ENCODE measurements at regions not wholly inside any gene's neighbourhood (a gene's known extent, or its start where the extent isn't known, plus 50 kb on each side); places are given as distances from the start of the nearest gene placed in this dataset.
"Not testable (repeated sequence)": the region's sequence is repeated elsewhere in the genome, so short reads cannot be mapped to it uniquely, and the experiment has no call there.

DNA sequence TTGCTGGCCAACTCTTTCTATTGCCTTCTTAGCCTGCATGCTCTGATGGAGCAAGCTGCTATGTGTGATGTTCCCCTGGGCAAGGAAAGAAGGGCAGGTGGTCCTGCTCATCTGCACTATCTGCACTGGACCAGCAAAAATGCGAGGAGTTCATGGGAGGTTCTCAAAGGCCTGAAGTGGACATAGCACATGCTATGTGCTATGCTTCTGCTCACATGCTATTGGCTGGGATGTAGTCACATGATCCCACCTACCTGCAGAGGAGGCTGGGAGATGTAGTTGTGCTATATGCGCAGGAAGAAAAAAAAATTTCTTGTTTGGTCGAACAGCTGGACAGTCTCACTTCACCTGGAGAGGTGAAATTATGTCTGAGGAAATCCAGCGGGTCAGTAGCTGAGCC, 587.7 kb downstream of the MATN1 start:
- no peak overlapping the region for H3K9ac ChIP-seq (ENCODE audit: low read depth in 1 of 2, low read length in 2 of 2)
- no peak overlapping the region for H3K4me3 ChIP-seq (ENCODE audit: low read depth in 1 of 2, low read length in 2 of 2)
- H3K27ac ChIP-seq (ENCODE audit: low read depth, low read length), result no peak overlapping the region
- H3K4me1 ChIP-seq (ENCODE audit: control insufficient read depth in 1 of 2, insufficient read depth in 2 of 2, low read length in 2 of 2), result no peaks in the 10 kb centered on the region
- no peaks in the 10 kb centered on the region for H3K36me3 ChIP-seq (ENCODE audit: control insufficient read depth in 1 of 2, insufficient read depth in 2 of 2, low read length in 2 of 2)
- peaks cover 0 to 3% of the 10 kb centered on the region in 2 donors for H3K27me3 ChIP-seq (ENCODE audit: control insufficient read depth in 1 of 2, insufficient read depth in 2 of 2, low read length in 2 of 2)
- H3K9me3 ChIP-seq (ENCODE audit: control insufficient read depth in 1 of 2, low read length in 2 of 2), result no peaks in the 10 kb centered on the region

DNA sequence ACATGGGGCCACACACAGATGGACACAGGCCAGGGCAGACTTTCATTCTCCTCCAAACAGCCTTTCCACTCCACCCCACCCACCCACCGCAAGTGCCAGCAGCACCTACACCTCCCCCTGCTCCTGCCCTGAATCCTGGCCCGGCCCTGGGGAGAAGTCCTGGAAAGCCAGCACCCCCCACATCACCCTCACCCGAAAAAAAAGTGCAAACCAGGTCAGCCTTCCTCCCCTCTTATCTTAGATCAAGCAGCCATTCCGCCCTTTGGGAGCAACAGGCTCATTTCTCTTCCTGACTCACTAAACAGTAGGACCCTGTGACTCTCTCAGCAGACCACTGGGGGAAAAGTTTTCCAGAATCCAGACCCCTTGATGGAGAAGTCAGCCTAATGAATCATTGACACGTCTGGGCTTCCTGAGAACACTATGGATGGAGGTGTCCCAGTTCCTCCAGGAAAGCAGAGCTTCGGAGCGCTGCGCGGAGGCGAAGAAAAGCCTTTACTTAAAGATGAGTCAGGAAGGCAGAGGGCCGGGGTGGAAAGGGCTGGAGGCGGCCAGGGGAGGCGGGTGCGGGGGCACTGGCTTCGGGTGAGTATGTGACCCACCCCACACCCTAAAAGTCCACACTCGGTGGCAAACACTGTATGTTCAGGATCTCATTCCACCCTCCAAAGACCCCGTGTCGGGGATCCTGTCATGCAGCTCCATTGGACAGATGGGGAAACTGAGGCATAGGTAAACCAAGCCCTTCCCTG, 588.7 kb downstream of the MATN1 start:
- H3K4me1 ChIP-seq (ENCODE audit: control insufficient read depth in 1 of 2, insufficient read depth in 2 of 2, low read length in 2 of 2), result no peaks in the 10 kb centered on the region
- no peak overlapping the region for H3K4me3 ChIP-seq (ENCODE audit: low read depth in 1 of 2, low read length in 2 of 2)
- peaks cover 0 to 3% of the 10 kb centered on the region in 2 donors for H3K27me3 ChIP-seq (ENCODE audit: control insufficient read depth in 1 of 2, insufficient read depth in 2 of 2, low read length in 2 of 2)
- no peak overlapping the region for H3K27ac ChIP-seq (ENCODE audit: low read depth, low read length)
- H3K9ac ChIP-seq (ENCODE audit: low read depth in 1 of 2, low read length in 2 of 2), result no peak overlapping the region
- no peaks in the 10 kb centered on the region for H3K36me3 ChIP-seq (ENCODE audit: control insufficient read depth in 1 of 2, insufficient read depth in 2 of 2, low read length in 2 of 2)
- no peaks in the 10 kb centered on the region for H3K9me3 ChIP-seq (ENCODE audit: control insufficient read depth in 1 of 2, low read length in 2 of 2)

DNA sequence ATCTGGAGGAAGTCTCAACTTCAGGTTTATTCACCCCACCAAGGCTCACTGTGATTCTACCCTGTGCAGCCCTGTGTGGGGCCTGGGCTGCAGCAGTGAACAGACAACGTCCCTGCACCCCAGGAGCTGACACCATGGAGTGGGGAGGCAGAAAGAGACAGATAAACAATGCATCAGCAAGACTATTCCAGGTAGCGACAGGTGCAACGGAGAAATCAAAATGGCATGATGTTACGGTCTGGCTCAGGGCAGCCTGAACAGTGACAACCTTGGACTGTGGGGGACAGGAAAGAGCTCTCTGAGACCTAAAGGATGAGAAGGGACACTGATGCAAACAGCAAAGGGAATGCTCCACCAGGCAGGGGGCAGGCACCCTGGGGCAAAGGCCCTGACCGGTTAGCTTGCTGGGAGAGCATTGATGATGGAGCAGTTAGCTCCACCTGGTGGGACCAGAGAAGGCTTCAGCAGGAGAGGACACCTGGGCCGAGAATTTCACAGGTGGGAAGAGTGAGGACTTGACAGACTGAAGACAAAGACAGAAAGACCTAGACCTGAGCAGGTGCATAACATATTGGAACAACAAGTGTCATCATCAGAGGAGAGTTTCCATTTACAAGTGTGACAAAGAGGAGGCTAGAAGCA, 589.9 kb downstream of the MATN1 start:
- no peak overlapping the region for H3K9ac ChIP-seq (ENCODE audit: low read depth in 1 of 2, low read length in 2 of 2)
- H3K4me3 ChIP-seq (ENCODE audit: low read depth in 1 of 2, low read length in 2 of 2), result no peak overlapping the region
- no peaks in the 10 kb centered on the region for H3K9me3 ChIP-seq (ENCODE audit: control insufficient read depth in 1 of 2, low read length in 2 of 2)
- H3K27me3 ChIP-seq (ENCODE audit: control insufficient read depth in 1 of 2, insufficient read depth in 2 of 2, low read length in 2 of 2), result peaks cover 0 to 3% of the 10 kb centered on the region in 2 donors
- no peaks in the 10 kb centered on the region for H3K4me1 ChIP-seq (ENCODE audit: control insufficient read depth in 1 of 2, insufficient read depth in 2 of 2, low read length in 2 of 2)
- no peaks in the 10 kb centered on the region for H3K36me3 ChIP-seq (ENCODE audit: control insufficient read depth in 1 of 2, insufficient read depth in 2 of 2, low read length in 2 of 2)
- H3K27ac ChIP-seq (ENCODE audit: low read depth, low read length), result no peak overlapping the region

DNA sequence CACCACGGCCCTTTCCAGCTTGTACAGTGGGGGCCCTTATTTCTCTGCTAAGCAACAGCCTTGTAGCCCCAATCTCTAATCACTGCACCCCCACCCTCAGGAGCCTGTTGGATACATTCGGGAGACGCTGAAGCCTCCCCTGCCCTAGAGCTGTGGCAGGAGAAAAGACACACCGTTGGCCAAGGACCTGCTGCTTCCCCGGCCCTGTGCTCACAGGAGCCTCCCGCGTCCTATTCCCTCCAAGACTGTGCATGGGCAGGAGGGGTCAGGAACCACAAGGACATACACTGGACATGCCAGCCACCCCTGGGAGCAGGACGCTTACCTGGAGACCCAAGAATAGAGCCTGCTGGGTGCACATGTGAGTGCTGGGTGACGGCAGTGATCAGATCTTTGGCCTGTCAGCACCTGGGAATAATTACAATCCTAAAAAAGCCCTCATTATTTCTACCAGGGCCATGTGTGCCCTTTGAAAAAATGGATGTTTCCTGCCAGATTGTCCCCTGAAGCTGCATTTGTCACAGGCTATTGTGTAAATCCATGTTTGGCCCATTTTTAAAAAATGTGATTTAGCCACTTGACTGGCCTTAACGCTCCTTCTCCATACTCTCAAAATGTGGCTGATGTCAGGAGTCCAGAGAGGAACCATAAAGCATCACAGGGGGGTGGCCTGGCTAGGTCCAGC, 590.6 kb downstream of the MATN1 start:
- Histone ChIP-seq H3K27ac (ENCODE audit: low read depth, low read length) (no peak overlapping the region), H3K9ac (ENCODE audit: low read depth in 1 of 2, low read length in 2 of 2) (no peak overlapping the region), H3K36me3 (ENCODE audit: control insufficient read depth in 1 of 2, insufficient read depth in 2 of 2, low read length in 2 of 2) (no peaks in the 10 kb centered on the region), H3K9me3 (ENCODE audit: control insufficient read depth in 1 of 2, low read length in 2 of 2) (no peaks in the 10 kb centered on the region), H3K4me1 (ENCODE audit: control insufficient read depth in 1 of 2, insufficient read depth in 2 of 2, low read length in 2 of 2) (no peaks in the 10 kb centered on the region), H3K27me3 (ENCODE audit: control insufficient read depth in 1 of 2, insufficient read depth in 2 of 2, low read length in 2 of 2) (peaks cover 0 to 3% of the 10 kb centered on the region in 2 donors), H3K4me3 (ENCODE audit: low read depth in 1 of 2, low read length in 2 of 2) (no peak overlapping the region)

DNA sequence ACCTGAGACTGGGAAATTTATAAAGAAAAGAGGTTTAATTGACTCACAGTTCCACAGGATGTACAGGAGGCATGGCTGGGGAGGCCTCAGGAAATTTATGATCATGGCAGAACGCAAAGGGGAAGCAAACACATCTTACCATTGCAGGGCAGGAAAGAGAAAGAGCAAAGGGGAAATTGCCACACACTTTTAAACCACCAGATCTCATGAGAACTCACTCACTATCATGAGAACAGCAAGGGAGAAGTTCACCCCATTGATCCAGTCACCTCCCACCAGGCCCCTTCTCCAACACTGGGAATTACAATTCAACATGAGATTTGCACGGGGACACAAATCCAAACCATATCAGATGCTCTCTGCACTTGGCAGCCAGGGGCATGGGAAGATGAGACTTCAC, 592.8 kb downstream of the MATN1 start:
- not testable (repeated sequence) for H3K36me3 ChIP-seq (ENCODE audit: control insufficient read depth in 1 of 2, insufficient read depth in 2 of 2, low read length in 2 of 2); H3K27ac ChIP-seq (ENCODE audit: low read depth, low read length)

DNA sequence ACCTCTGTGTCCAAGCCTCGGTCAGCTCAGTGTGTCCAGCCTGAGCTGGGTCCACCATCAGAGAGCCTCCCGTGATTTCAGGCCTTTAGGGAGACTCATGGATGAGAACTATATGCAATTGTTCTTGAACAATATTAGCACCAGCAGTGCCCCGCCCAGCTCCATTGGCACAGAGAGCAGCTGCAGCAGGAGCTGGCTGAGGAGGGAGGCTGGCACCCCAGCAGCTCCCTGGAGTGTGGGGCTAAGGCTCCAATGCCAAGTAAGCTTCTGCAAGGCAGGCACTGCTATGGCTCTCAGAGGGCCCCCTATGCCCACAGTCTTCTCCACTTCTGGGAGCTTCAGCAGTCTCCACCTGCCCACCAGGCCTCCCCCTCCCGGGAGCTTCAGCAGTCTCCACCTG, 593.3 kb downstream of the MATN1 start:
- Histone ChIP-seq H3K36me3 (ENCODE audit: control insufficient read depth in 1 of 2, insufficient read depth in 2 of 2, low read length in 2 of 2) (no peaks in the 10 kb centered on the region), H3K9ac (ENCODE audit: low read depth in 1 of 2, low read length in 2 of 2) (no peak overlapping the region), H3K9me3 (ENCODE audit: control insufficient read depth in 1 of 2, low read length in 2 of 2) (no peaks in the 10 kb centered on the region), H3K27me3 (ENCODE audit: control insufficient read depth in 1 of 2, insufficient read depth in 2 of 2, low read length in 2 of 2) (peaks cover 0 to 3% of the 10 kb centered on the region in 2 donors), H3K4me3 (ENCODE audit: low read depth in 1 of 2, low read length in 2 of 2) (no peak overlapping the region), H3K27ac (ENCODE audit: low read depth, low read length) (no peak overlapping the region), H3K4me1 (ENCODE audit: control insufficient read depth in 1 of 2, insufficient read depth in 2 of 2, low read length in 2 of 2) (no peaks in the 10 kb centered on the region)

More for the DNA sequence above, 592.8 kb downstream of the MATN1 start:
- H3K27me3 ChIP-seq (ENCODE audit: control insufficient read depth in 1 of 2, insufficient read depth in 2 of 2, low read length in 2 of 2); H3K9me3 ChIP-seq (ENCODE audit: control insufficient read depth in 1 of 2, low read length in 2 of 2); H3K4me1 ChIP-seq (ENCODE audit: control insufficient read depth in 1 of 2, insufficient read depth in 2 of 2, low read length in 2 of 2); H3K9ac ChIP-seq (ENCODE audit: low read depth in 1 of 2, low read length in 2 of 2); H3K4me3 ChIP-seq (ENCODE audit: low read depth in 1 of 2, low read length in 2 of 2): not testable (repeated sequence)

DNA sequence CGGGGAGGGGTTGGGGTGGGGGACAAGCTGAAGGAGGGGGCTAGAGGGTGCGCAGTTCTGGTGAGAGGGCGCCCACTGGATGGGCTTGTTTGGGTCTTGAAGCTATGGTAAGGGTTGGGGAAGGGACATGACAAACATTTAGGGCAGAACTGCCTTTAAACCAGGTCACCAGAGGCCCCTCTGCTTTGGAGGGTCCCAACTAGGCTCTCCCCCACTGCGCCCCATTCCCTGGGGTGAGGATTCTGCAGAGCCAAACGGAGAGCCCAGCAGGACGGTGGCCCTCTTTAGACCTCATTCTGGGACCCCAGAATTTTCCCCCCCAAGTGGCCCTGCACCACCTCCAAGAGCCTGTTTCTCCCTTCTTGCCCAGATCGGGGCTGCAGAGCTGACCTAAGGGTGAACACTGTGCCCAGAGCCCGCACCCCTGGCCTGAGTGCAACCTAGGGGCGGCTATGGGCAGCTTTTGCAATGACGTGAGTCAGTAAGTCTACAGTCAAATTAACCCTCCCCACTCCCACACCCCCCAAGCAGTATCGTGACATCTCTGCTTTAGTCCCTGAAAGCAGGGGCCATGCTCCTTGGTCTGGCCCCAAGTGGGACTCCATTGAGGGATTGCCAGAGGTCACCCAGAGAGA, 593.8 kb downstream of the MATN1 start:
- Histone ChIP-seq H3K9me3 (ENCODE audit: control insufficient read depth in 1 of 2, low read length in 2 of 2) (no peaks in the 10 kb centered on the region), H3K36me3 (ENCODE audit: control insufficient read depth in 1 of 2, insufficient read depth in 2 of 2, low read length in 2 of 2) (no peaks in the 10 kb centered on the region), H3K9ac (ENCODE audit: low read depth in 1 of 2, low read length in 2 of 2) (no peak overlapping the region), H3K27ac (ENCODE audit: low read depth, low read length) (no peak overlapping the region), H3K27me3 (ENCODE audit: control insufficient read depth in 1 of 2, insufficient read depth in 2 of 2, low read length in 2 of 2) (peaks cover 0 to 3% of the 10 kb centered on the region in 2 donors), H3K4me1 (ENCODE audit: control insufficient read depth in 1 of 2, insufficient read depth in 2 of 2, low read length in 2 of 2) (no peaks in the 10 kb centered on the region), H3K4me3 (ENCODE audit: low read depth in 1 of 2, low read length in 2 of 2) (no peak overlapping the region)

DNA sequence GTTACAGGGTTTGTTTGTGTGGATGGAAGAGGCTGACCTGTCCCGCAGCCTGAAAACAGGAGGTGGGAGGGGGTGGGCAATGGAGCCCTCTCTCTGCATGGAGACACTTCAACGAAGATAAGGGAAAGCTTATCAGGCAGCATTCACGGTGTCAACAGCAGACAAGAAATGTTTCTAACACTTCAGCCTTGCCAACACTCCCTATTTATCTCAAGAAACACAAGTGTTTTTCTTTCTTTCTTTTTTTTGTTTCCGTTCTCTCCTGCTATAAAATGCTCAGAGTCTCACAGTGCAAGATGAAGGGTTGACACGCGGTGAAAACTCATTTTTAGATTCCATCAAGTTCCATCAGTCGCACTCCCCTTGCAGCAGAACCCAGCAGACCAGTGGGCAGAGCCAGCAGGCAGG, 594.4 kb downstream of the MATN1 start:
- H3K27ac ChIP-seq (ENCODE audit: low read depth, low read length), result no peak overlapping the region
- no peak overlapping the region for H3K9ac ChIP-seq (ENCODE audit: low read depth in 1 of 2, low read length in 2 of 2)
- no peak overlapping the region for H3K4me3 ChIP-seq (ENCODE audit: low read depth in 1 of 2, low read length in 2 of 2)
- no peaks in the 10 kb centered on the region for H3K9me3 ChIP-seq (ENCODE audit: control insufficient read depth in 1 of 2, low read length in 2 of 2)
- peaks cover 0 to 3% of the 10 kb centered on the region in 2 donors for H3K27me3 ChIP-seq (ENCODE audit: control insufficient read depth in 1 of 2, insufficient read depth in 2 of 2, low read length in 2 of 2)
- H3K36me3 ChIP-seq (ENCODE audit: control insufficient read depth in 1 of 2, insufficient read depth in 2 of 2, low read length in 2 of 2), result no peaks in the 10 kb centered on the region
- no peaks in the 10 kb centered on the region for H3K4me1 ChIP-seq (ENCODE audit: control insufficient read depth in 1 of 2, insufficient read depth in 2 of 2, low read length in 2 of 2)

DNA sequence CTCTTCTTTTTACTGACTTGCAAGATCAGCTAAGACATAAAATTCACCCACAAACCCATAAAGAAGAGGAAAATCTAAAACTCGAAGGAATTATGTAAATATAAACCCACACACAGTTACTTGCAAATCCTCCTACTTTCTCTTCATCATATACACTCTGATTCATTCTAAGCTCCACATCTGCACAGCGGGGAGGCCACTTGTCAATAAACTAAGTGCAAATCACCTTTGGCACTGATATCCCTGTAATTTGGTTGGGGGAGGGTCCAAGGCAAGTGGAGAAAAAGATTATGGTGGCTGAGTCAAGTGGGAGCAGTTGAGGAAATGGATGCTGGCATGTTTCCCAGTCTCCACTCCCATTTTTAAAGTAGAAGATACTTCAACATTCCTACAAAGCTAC, 596.5 kb downstream of the MATN1 start:
- peaks cover 0 to 3% of the 10 kb centered on the region in 2 donors for H3K27me3 ChIP-seq (ENCODE audit: control insufficient read depth in 1 of 2, insufficient read depth in 2 of 2, low read length in 2 of 2)
- H3K9me3 ChIP-seq (ENCODE audit: control insufficient read depth in 1 of 2, low read length in 2 of 2), result no peaks in the 10 kb centered on the region
- no peak overlapping the region for H3K27ac ChIP-seq (ENCODE audit: low read depth, low read length)
- H3K4me3 ChIP-seq (ENCODE audit: low read depth in 1 of 2, low read length in 2 of 2), result no peak overlapping the region
- H3K36me3 ChIP-seq (ENCODE audit: control insufficient read depth in 1 of 2, insufficient read depth in 2 of 2, low read length in 2 of 2), result no peaks in the 10 kb centered on the region
- H3K9ac ChIP-seq (ENCODE audit: low read depth in 1 of 2, low read length in 2 of 2), result no peak overlapping the region
- H3K4me1 ChIP-seq (ENCODE audit: control insufficient read depth in 1 of 2, insufficient read depth in 2 of 2, low read length in 2 of 2), result no peaks in the 10 kb centered on the region

DNA sequence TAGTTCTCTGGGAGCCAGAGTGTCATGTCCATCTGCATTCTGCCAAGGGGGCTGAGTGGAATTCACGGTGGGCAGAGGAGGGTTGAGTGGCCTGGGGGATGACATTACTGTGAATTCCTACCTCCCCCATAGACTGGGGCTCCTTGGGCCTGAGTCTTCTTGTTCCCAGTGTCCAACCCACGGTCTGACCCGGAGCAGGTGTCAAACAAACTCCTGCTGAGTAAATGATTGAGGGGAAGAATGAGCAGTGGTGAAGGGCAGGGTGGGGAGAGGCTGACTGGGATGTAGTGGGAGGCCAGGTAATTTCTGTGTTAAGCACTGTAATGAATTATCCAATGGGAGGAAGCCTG, 597.6 kb downstream of the MATN1 start:
- H3K27ac ChIP-seq (ENCODE audit: low read depth, low read length), result no peak overlapping the region
- H3K9me3 ChIP-seq (ENCODE audit: control insufficient read depth in 1 of 2, low read length in 2 of 2), result no peaks in the 10 kb centered on the region
- no peak overlapping the region for H3K4me3 ChIP-seq (ENCODE audit: low read depth in 1 of 2, low read length in 2 of 2)
- no peaks in the 10 kb centered on the region for H3K4me1 ChIP-seq (ENCODE audit: control insufficient read depth in 1 of 2, insufficient read depth in 2 of 2, low read length in 2 of 2)
- no peak overlapping the region for H3K9ac ChIP-seq (ENCODE audit: low read depth in 1 of 2, low read length in 2 of 2)
- H3K36me3 ChIP-seq (ENCODE audit: control insufficient read depth in 1 of 2, insufficient read depth in 2 of 2, low read length in 2 of 2), result no peaks in the 10 kb centered on the region
- H3K27me3 ChIP-seq (ENCODE audit: control insufficient read depth in 1 of 2, insufficient read depth in 2 of 2, low read length in 2 of 2), result no peaks in the 10 kb centered on the region

All from duodenal mucosa (tissue), 2 donors.